K562 (cell line): ENCODE measurements at regions not wholly inside any gene's neighbourhood (a gene's known extent, or its start where the extent isn't known, plus 50 kb on each side); places are given as distances from the start of the nearest gene placed in this dataset.

ENCODE experiments used
- E2F4 ChIP-seq: sonication (generic); formaldehyde crosslinking; IDR thresholded peaks from 2 replicates; pipeline ENCODE4 v1.8.0; 2022; ENCODE audit warnings: mild to moderate bottlenecking, low read depth, missing genetic modification reagents
- EZH2 ChIP-seq: IDR thresholded peaks from 2 replicates; pipeline ENCODE4 v1.6.1; 2012; ENCODE audit warnings: low read depth, mild to moderate bottlenecking, inconsistent platforms, low read length, borderline replicate concordance
- FOXK1 ChIP-seq: sonication (generic); formaldehyde crosslinking; IDR thresholded peaks from 2 replicates; pipeline ENCODE4 v1.8.0; 2022; ENCODE audit warnings: missing genetic modification reagents, mild to moderate bottlenecking, borderline replicate concordance
- POLR2A ChIP-seq: fragments of 450-650 bp; conservative IDR thresholded peaks from 2 replicates; pipeline ENCODE4 v1.6.1; 2016
- RAD21 ChIP-seq, 2 experiments: fragments of 250-450 bp in 1 of 2; fragments of 450-650 bp in 1 of 2; sonication (Bioruptor Pico) in 1 of 2; formaldehyde crosslinking in 1 of 2; IDR thresholded peaks in 1 of 2; conservative IDR thresholded peaks in 1 of 2; 2 replicates each; pipeline versions ENCODE4 v1.4.0 to v1.8.0; 2020 to 2022; ENCODE audit warnings: mild to moderate bottlenecking in 2 of 2, moderate library complexity in 1 of 2
- RHOXF2B ChIP-seq: fragments of 250-450 bp; sonication (Bioruptor Pico); conservative IDR thresholded peaks from 2 replicates; pipeline ENCODE4 v1.5.1; 2021
- SP1 ChIP-seq: sonication (generic); formaldehyde crosslinking; IDR thresholded peaks from 2 replicates; pipeline ENCODE4 v1.8.1; 2022; ENCODE audit warnings: mild to moderate bottlenecking, missing genetic modification reagents
- ZFP91 ChIP-seq: sonication (generic); formaldehyde crosslinking; IDR thresholded peaks from 2 replicates; pipeline ENCODE4 v1.8.0; 2022; ENCODE audit warnings: mild to moderate bottlenecking, missing genetic modification reagents
- ZNF644 ChIP-seq: fragments of 200-800 bp; sonication (Bioruptor generic); IDR thresholded peaks from 2 replicates; pipeline ENCODE4 v1.6.1; 2016; ENCODE audit warnings: low read depth, missing genetic modification characterization, missing compliant biosample characterization
- TF ChIP-seq, protein P1 (sequence below), 3 experiments: IDR thresholded peaks in 2 of 3; conservative IDR thresholded peaks in 1 of 3; 2 replicates each; pipeline ENCODE4 v1.5.1; 2011 to 2012; ENCODE audit warnings: low read length in 3 of 3, mild to moderate bottlenecking in 3 of 3, control low read depth in 2 of 3, improper control_type of control experiment in 1 of 3, inconsistent platforms in 1 of 3, low read depth in 1 of 3, mixed read lengths in 1 of 3, moderate library complexity in 1 of 3; ENCODE audit not compliant: insufficient read depth in 2 of 3

GRCh38 chr6:71029555-71029954 lies 72.7 kb upstream of the B3GAT2 start:
- no peak for TF ChIP-seq ZNF644 (tag)
- no peak for TF ChIP-seq RHOXF2B (CRISPR knock-in tag)
- no peak for TF ChIP-seq SP1 (CRISPR knock-in tag)
- no peak for TF ChIP-seq E2F4 (CRISPR knock-in tag)
- no peak for TF ChIP-seq ZFP91 (CRISPR knock-in tag)
- TF ChIP-seq FOXK1 (CRISPR knock-in tag): no peak
- TF ChIP-seq RAD21 (CRISPR knock-in tag; conservative IDR thresholded peaks at IDR 0.05 in 1 of 2, IDR thresholded peaks at IDR 0.05 in 1 of 2): no peak
- no peak for TF ChIP-seq EZH2
- TF ChIP-seq POLR2A: no peak
- TF ChIP-seq, protein P1, sequence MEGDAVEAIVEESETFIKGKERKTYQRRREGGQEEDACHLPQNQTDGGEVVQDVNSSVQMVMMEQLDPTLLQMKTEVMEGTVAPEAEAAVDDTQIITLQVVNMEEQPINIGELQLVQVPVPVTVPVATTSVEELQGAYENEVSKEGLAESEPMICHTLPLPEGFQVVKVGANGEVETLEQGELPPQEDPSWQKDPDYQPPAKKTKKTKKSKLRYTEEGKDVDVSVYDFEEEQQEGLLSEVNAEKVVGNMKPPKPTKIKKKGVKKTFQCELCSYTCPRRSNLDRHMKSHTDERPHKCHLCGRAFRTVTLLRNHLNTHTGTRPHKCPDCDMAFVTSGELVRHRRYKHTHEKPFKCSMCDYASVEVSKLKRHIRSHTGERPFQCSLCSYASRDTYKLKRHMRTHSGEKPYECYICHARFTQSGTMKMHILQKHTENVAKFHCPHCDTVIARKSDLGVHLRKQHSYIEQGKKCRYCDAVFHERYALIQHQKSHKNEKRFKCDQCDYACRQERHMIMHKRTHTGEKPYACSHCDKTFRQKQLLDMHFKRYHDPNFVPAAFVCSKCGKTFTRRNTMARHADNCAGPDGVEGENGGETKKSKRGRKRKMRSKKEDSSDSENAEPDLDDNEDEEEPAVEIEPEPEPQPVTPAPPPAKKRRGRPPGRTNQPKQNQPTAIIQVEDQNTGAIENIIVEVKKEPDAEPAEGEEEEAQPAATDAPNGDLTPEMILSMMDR (IDR thresholded peaks at IDR 0.05 in 2 of 3, conservative IDR thresholded peaks at IDR 0.05 in 1 of 3; ENCODE audit: insufficient read depth in 2 of 3, low read depth in 1 of 3, low read length in 3 of 3): no peak
